ENCODE measurements at regions not wholly inside any gene's neighbourhood (a gene's known extent, or its start where the extent isn't known, plus 50 kb on each side); places are given as distances from the start of the nearest gene placed in this dataset.

DNA sequence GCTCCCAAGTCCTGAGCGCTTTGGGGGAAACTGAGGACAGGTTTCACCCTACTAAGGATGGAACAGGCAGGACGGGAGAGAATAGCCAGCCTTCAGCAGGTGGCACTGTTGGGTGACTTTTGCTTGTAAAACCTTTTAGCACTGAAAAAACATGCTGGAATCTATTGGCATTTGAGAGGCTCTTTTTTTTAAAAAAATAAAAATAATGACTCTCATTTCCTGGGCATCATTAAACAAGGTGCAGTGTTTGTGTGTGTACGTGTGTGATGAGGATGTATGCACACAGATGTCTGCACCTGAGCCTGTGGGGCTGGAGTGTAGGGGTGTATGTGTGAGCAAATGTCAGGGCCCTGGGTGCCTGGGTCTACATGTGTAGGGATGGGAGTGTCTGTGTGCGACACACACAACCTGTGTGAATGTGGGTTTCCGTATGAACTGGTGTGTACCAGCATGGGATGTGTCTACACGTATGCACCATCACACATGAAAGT, 177.9 kb downstream of the RPS24 start:
- no peaks in the 10 kb centered on the region for H3K9me3 ChIP-seq
- H3K27me3 ChIP-seq: no peaks in the 10 kb centered on the region
- peak; percentile 74 for TF ChIP-seq CTCF (IDR thresholded peaks at IDR 0.05; ENCODE audit: low read depth, low read length)
- H3K4me1 ChIP-seq: peaks cover 17% of the 10 kb centered on the region
- no peaks in the 10 kb centered on the region for H3K36me3 ChIP-seq
- no peak overlapping the region for H3K4me3 ChIP-seq (ENCODE audit: low read depth, low read length)
- peak; percentile 57 for DNase-seq

DNA sequence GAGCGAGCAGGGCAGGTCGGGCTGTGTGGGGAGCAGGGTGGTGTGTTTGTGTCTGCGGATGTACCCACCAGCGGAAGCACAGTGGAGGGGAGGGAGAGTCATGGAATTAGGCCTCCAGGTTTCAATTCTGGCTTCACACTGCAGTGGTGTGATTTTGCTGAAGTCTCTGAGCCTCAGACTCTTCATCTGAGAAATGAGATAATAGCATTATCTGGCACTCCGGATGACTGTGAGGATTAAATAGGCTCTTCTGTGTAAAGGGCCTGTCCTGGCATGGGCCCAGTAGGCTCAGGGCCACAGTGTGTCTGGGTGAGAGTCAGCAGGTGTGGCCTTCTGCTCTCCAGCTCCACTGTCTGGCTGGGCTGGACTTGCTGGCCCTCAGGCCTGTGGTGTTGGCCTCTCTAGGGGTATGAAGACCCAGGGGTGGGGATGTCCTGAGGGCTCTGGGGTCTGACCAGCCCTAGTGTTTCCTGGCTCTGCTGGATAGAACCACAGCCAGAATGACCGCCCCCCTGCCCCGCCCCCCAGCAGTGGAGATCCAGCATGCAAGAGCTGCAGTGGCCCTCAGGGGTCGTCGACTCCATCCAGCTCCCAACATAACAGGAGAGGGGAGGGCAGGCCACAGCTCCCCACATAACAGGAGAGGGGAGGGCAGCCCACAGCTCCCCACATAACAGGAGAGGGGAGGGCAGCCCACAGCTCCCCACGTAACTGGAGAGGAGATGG, 178.6 kb downstream of the RPS24 start:
- Histone ChIP-seq H3K27me3 (no peaks in the 10 kb centered on the region), H3K36me3 (no peaks in the 10 kb centered on the region), H3K9me3 (no peaks in the 10 kb centered on the region), H3K4me1 (peaks cover 17% of the 10 kb centered on the region), H3K4me3 (ENCODE audit: low read depth, low read length) (no peak overlapping the region)
- TF ChIP-seq CTCF (IDR thresholded peaks at IDR 0.05; ENCODE audit: low read depth, low read length): no peak
- peak; percentile 74 for DNase-seq

GRCh38 chr10:78212786-78213175, 179.1 kb downstream of the RPS24 start:
- no peak overlapping the region for H3K4me3 ChIP-seq (ENCODE audit: low read depth, low read length)
- no peak for DNase-seq
- peaks cover 17% of the 10 kb centered on the region for H3K4me1 ChIP-seq
- H3K36me3 ChIP-seq: no peaks in the 10 kb centered on the region
- H3K27me3 ChIP-seq: no peaks in the 10 kb centered on the region
- no peak for TF ChIP-seq CTCF (IDR thresholded peaks at IDR 0.05; ENCODE audit: low read depth, low read length)
- no peaks in the 10 kb centered on the region for H3K9me3 ChIP-seq

GRCh38 chr10:78214955-78215354, 181.3 kb downstream of the RPS24 start:
- Histone ChIP-seq H3K36me3 (no peaks in the 10 kb centered on the region), H3K4me1 (peaks cover 17% of the 10 kb centered on the region), H3K9me3 (no peaks in the 10 kb centered on the region), H3K4me3 (ENCODE audit: low read depth, low read length) (no peak overlapping the region), H3K27me3 (no peaks in the 10 kb centered on the region)
- DNase-seq: no peak
- no peak for TF ChIP-seq CTCF (IDR thresholded peaks at IDR 0.05; ENCODE audit: low read depth, low read length)

GRCh38 chr10:78215645-78216044, 182.0 kb downstream of the RPS24 start:
- peaks cover 17% of the 10 kb centered on the region for H3K4me1 ChIP-seq
- no peak for DNase-seq
- no peak overlapping the region for H3K4me3 ChIP-seq (ENCODE audit: low read depth, low read length)
- no peaks in the 10 kb centered on the region for H3K27me3 ChIP-seq
- H3K36me3 ChIP-seq: no peaks in the 10 kb centered on the region
- no peaks in the 10 kb centered on the region for H3K9me3 ChIP-seq
- no peak for TF ChIP-seq CTCF (IDR thresholded peaks at IDR 0.05; ENCODE audit: low read depth, low read length)

DNA sequence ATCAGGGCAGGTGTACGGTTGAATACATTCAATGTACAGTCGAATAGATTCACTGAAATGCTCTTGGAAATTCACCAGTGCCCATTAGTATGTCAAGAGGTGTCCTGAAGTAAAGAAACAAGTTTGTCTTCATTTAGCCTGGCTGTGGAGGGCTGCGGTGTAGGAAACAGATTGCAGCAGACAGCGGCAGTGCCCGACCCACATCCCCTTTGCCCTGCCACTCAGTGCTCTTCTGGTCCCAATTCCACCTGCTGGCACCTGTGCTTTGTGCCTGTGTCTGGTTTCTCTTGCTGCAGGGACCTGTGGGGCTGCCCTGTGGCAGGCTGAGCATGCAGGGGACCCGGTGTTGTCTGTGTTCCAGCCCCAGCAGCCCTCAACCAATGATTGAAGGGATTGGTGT, 183.7 kb downstream of the RPS24 start:
- DNase-seq: no peak
- no peaks in the 10 kb centered on the region for H3K27me3 ChIP-seq
- TF ChIP-seq CTCF (IDR thresholded peaks at IDR 0.05; ENCODE audit: low read depth, low read length): no peak
- H3K9me3 ChIP-seq: no peaks in the 10 kb centered on the region
- no peak overlapping the region for H3K4me3 ChIP-seq (ENCODE audit: low read depth, low read length)
- H3K36me3 ChIP-seq: no peaks in the 10 kb centered on the region
- peaks cover 8% of the 10 kb centered on the region for H3K4me1 ChIP-seq
